GM18867 (cell line): ENCODE measurements at regions not wholly inside any gene's neighbourhood (a gene's known extent, or its start where the extent isn't known, plus 50 kb on each side); places are given as distances from the start of the nearest gene placed in this dataset.
A peak's percentile ranks its signal among the peaks of the same experiment; 100 is the strongest.

Experiments used
- ATAC-seq: cut with Tn5 transposase; IDR thresholded peaks from one replicate; pipeline ENCODE4 v1.9.1; 2021; ENCODE audit warnings: mild to moderate bottlenecking, moderate library complexity; ENCODE audit not compliant: unreplicated experiment

DNA sequence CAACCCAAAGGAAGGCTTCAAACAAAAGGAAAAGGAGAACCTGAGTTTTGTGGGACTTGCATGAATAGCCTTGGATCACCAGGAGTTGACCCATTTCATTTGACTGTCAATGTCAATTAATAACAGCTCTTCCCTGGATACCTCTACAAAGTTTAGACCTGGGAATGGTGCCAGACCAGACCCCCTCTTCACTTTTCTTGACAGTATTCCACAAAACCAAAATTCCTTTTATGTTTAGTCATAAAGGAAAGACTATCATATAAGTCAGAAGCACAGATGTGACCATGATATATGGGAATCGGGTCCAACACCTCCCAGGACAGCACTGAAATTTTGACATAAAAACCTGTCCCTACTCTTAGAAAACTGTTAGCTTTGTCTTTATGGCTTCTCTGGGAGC lies 191.8 kb downstream of the LYPLAL1 start:
- ATAC-seq, result no peak

DNA sequence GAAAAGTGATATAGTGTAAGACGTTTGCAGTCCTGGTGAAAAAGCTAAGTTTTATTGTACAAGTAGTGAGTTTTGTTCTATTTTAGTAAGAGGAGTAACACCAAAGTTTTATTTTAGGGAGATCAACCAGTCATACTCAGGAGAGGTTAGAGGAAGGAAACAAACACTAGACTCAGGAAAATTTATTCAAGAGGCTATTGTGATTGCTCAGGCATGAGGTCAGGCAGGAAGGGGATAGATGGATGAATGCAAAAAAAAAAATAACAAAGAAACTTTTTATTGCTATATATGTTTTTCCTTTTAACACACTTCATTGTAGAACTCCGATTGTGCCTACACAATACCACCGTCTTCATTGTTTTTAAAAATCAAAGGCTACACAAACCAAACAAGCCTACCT lies 189.0 kb downstream of the LYPLAL1 start:
- no peak for ATAC-seq

DNA sequence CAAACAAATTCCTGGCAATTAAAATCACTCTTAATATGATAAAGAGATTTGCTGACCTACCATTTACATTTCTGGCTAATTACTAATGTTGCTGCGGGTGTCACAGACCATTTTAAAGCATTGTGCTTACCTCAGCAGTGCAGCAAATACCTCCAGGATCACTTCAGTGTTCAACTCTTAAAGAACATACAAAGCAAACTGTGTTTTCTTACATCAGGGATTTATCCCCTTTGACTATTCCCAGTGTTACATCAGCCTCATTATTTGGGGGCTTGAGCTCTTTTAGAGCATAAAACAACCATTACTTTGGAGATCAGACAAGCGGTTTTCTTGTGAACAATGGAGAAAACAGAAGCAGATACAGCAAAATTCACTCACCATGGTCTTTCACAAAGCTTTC lies 185.4 kb downstream of the LYPLAL1 start:
- no peak for ATAC-seq

DNA sequence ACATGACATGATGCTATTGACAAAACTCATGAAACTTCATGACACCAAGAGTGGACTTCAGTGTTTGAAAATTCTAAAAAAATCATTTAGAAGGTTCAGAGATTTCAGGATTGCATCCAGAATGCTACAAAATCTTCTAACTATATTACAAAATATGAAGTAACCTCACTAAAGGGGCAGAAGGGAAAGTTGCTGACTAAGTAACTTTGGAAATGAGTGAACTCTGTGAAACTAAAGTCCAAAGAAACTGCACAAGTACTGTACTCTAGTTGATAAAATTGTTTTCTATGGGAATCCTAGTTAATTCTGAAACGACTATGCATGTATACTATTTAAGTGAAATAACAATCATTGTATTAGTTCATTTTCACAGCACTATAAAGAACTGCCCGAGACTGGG lies 184.4 kb downstream of the LYPLAL1 start:
- ATAC-seq, result no peak

DNA sequence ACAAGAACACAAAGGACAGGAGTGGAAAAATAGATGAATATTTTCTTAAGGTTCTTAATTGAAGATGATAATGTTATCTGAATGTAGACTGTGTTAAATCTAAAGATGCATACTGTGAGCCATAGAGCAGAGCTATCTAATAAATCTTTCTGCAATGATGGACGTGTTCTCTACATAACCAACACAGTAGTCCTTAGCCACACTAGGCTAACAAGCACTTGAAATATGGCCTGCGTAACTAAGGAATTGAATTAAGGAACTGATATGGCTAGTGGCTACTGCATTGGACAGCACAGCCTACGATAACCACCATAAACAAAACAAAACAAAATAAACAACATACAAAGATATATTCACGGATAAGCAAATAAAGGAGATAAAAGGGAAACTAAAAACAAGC lies 181.3 kb downstream of the LYPLAL1 start:
- no peak for ATAC-seq

DNA sequence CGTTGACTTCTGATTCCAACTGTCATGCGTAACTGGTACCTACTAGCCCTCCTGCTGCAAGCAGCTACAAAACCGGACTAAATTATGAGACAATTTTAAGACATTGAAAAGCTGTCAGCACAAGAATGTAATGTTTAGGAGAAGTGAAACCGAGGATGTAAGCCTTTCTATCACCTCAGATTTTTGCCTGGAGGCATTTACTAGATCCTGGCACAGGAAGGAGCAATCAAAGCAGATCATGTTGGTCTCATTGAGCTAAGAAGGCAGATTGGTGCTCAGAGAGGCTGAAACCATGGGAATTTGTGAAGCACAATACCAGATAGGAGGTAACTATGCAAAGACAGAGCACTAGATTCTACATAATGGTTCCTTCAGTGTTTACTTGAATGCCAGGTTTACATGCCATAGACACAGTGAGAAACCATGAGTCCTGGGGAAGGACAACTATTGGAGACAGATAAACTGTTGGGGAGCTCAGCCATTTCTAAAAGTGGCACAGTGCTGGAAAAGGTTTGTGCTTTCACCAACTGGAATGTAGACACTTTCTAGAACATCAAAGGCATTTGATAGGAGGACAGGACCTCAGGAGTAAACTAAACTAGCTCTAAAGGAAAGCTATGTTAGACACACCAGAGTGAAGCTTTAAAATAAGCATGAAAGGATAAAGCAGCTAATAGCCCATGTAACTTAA lies 179.4 kb downstream of the LYPLAL1 start:
- ATAC-seq, result no peak

DNA sequence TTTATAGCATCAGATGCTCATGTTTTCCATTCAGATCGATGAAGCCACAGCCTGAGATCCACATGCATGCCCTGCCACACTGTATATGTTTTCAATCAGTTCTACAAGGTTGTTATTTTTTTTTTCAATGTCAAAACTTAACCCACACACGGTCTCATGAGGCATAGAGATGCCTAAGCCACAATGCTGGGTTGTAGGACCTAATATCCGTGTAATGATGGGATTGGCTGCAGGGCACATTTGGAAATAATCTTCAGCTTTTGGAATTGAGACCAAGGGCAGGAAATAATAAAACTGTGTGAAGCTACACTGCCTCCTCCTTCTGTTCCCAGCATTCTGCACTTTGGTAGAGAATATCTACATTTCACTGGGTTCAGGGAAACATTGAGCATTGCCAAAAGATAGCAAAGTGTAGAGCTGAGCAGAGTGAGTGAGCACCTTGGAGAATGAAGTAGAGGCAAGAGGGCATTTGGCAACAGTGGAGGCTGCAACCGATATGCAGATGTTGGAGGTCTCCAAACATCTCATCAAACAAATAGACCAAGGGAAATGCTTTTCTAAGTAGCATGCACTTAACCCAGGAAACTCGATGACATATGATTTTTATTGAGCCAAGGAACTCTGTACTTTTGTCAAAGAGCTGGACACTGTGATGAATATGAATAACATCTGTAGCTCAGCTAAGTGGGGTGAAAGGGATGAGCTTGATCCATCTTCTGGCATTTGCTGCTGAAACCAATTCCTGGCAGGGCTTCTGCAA lies 176.7 kb downstream of the LYPLAL1 start:
- no peak for ATAC-seq

DNA sequence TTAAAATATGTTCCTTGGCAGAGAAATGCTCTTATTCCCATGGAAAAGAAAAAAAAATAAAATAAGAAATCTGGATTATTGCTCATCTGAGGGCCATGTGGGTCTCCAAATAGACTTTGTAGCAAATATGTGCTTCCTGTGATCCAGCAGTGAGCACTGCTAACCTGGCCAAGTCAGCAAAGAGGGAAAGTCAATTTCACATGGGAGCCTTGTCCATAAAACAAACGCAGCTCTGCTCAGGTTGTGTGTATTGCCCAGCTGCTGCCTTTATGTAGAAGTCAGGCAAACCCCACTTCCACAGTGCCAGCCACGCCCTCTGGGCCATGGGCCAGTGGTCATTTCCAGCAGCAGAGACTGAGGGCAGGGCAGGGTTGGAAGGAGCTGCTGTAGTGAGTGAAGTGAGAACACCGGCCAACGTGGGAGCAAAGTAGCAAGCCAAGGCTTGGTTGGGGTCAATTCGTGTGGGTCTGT lies 174.3 kb downstream of the LYPLAL1 start:
- no peak for ATAC-seq

DNA sequence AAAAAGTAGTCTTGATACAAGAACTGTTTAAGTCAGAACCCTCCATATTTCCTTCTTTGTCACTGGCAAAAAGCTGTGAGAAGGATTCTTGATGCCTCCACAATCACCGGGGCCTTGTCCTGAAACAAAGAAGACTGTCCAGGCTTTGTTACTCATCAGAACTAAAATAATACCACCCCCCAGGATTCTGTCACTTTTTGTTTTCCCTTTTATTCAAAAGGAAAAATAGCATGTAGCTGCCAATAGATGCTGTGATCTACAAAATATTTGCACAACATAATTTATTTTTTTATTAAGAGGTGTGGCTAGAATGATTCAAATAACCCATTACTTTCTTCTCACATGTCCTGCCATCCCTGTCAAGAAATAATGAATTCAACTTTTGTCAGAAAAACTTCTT lies 173.7 kb downstream of the LYPLAL1 start:
- ATAC-seq, result no peak

DNA sequence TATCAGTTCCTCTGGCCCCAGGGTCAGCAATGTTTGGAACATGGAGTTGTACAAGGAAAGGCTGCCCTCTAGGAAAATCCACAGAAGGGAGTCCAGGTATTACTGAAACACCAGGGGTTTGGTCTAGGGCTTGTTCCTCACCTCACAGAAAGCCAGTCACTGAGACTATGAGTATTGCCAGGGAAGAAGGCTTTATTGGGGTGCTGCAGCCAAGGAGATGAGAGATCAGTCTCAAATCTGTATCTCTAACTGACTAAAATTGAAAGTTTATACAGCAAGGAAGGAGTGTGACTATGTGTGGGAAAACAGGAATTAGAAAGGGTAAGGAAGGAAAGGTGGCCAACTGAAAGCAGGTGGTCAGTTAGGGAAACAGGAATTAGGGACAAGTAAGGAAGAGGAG lies 172.3 kb downstream of the LYPLAL1 start:
- ATAC-seq, result no peak

DNA sequence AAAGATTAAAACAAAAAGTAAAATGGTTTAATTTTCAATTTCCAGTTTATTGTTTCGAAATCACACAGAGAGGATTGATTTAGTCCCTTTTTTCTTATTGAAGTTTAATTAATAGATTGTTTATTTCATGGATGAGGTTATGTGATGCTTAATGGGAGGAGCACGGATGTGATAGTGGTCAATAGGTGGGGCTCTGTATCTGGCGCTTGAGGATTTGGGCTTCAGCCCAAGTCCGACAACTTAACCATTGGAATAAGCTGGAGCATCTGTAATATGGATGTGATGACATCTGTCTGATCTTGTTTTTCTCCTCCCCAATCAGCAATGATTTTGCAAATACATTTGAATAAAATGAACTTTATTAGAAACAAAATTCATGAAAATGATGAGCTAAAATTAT lies 169.2 kb downstream of the LYPLAL1 start:
- ATAC-seq, result no peak

DNA sequence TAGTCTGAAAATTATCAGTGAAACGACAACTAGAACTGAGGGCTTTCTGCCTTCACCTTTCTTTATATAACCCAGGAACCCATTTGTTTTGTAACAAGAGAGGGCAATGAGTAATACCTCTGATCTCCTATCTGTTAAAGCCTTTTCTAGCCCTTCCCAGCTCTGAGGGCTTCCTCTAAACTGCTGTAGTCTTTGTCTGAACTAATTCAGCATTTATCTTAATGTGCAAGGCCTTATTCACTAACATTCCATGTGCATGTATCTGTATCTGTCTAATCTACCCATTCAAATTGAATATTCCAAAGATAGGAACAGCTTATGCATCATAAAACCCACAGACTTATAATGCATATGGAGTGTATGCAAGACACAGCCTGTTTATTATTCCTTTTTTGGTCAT lies 167.1 kb downstream of the LYPLAL1 start:
- ATAC-seq, result no peak

DNA sequence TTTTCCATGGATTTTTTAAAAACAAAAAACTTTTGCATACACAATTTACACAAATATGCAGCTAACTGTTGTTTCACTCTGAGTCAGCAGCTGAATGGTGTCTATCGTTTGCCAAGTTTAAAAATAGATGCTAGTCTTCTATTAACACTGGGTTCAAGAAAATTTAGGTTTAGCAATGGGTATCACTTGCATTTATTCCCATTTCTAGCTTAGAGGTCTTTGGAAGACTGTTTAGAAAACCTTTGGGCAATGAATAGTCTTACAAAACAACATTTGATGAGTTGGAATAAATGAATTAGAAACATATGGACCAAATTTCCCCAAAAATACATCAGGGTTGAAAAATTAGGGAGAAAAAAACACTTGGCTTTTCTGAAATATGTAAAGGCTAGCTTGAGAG lies 165.8 kb downstream of the LYPLAL1 start:
- ATAC-seq, result no peak

DNA sequence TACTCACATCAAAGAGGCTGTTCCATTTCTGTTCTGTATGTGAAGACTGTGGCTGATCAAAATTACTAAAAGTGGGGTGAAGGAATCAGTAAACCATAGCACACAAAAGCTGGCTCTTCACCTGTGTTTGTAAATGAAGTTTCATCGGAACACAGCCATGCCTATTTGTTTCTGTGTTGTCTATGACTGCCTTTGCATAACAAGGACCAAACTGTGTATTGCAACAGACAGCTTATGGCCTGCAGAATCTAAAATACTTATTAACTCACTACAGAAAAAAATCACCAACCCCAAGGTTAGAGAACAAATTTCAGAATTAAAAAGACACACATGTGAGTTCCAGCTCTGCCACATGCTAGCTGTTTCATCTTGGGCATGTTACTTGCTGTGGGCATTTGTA lies 163.9 kb downstream of the LYPLAL1 start:
- no peak for ATAC-seq

DNA sequence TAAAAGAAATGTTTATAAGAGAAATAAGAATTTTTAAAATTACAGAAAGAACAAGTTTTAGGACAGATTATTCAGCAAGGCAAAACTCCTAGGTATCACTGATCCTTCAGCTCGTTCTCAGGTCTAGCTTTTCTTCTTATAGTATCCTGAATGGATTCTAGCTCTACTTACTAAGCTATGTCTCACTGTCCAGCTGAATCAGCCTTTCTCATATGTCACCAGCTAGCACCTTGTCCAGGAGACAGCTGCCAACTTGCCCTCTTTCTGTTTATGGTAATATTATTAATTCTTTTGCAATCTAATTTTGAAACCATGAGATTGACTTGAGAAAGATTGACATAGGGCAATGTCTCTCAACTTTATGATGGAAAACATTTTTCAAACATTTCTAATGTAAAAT lies 159.9 kb downstream of the LYPLAL1 start:
- ATAC-seq, result no peak

DNA sequence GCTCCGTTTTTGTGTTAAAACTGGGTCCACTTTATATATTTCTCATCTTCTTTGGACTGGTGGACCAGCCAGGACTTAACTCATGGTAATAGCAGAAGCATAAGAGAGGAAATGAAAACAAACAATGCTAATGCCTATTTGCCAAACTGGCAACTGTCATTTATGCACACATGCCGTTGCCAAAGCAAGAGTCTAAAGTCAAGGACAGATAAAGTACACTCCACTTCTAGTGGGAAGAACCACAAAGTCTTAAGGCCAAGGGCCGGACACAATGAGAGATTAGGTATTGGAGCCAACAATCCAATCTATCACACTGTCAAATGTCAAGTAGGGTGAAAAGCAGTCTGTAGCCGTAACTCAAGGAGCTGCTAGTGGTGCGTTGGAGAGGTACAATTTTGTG lies 157.7 kb downstream of the LYPLAL1 start:
- ATAC-seq, result no peak

DNA sequence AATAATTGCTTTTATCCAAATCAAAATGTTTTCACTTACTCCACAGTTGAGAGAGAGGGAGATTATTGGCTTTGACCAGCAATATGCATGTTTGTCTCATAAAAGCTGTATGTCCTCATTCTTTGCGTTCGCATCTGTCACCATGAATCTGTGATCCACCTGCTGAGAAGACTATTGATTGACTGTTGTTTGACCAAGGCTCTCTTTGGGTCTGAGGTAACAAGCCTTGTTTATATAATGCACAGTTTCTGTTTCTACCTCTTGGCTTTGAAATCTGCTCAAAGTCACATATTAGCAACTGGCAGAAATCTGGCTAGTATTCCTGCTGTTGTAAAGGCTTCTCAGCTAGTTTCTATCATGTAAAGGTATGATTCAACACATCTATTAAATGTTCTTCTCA lies 157.0 kb downstream of the LYPLAL1 start:
- no peak for ATAC-seq

DNA sequence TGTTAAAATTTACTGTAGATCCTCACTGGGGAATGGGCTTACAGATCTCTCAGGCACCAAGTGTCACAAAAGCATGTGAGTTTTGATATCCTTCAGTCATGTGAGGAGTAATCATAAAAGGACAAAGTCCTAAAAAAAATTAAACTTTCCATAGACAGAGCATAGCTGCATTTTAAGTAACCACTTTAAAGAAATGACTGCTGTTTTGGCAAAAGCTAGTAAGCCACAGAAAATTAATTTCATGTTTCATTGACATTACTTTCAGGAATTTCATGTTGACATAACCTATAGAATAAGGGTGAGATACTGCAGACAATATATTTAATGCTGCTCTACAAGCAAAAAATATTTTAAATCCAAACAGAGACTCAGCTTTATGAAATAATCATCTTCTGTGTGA lies 156.3 kb downstream of the LYPLAL1 start:
- ATAC-seq, result no peak

DNA sequence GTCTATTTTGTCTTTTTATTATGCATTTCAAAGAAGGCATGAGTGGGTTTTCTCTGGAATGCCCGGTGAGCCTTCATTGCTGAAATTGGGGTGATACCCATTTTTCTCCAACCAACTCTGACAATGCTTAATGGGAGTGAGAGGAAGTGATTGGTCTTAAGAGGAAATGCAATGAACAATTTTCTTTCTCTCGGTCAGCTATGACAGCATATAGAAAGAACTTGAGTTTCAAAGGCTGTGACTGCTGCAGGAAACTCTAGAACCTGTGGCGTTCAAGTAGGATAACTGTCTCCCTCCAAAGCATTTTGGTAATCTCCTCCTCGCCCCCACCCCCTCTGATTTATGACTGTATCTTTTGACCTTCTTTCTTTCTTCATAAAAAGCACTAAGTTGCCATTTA lies 155.9 kb downstream of the LYPLAL1 start:
- ATAC-seq, result no peak

DNA sequence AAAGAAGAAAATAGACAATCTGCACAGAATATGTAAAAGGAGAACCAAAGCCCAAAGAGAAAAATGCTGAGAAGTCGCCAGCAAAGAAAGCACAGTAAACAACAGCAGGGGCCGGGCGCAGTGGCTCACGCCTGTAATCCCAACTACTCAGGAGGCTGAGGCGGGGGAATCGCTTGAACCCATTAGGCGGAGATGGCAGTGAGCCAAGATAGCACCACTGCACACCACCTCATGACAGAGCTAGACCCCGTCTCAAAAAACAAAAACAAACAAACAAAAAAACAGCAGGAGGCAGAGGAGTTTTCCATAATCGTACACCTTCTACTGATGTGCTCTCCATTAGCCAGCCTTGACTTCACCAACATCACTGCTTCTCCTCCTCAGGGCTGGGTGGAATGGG lies 153.2 kb downstream of the LYPLAL1 start:
- ATAC-seq, result no peak

DNA sequence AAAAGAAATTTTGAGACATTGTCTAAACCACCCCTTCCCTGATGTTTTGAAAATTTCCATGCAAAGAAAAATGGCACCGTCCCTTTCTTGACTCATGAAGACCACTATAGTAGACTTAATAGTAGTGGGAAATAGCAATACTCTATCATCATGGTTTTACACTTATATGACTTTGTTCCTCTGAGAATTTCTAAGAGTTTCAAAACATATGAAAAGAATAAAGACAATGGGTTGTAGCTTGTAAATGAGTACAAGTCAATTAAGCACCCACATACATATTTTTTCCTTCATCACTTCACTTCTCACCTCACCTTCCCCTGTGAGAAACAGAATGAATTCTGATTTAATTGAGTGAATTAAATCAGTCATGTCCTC lies 151.7 kb downstream of the LYPLAL1 start:
- ATAC-seq, result peak; percentile 27

DNA sequence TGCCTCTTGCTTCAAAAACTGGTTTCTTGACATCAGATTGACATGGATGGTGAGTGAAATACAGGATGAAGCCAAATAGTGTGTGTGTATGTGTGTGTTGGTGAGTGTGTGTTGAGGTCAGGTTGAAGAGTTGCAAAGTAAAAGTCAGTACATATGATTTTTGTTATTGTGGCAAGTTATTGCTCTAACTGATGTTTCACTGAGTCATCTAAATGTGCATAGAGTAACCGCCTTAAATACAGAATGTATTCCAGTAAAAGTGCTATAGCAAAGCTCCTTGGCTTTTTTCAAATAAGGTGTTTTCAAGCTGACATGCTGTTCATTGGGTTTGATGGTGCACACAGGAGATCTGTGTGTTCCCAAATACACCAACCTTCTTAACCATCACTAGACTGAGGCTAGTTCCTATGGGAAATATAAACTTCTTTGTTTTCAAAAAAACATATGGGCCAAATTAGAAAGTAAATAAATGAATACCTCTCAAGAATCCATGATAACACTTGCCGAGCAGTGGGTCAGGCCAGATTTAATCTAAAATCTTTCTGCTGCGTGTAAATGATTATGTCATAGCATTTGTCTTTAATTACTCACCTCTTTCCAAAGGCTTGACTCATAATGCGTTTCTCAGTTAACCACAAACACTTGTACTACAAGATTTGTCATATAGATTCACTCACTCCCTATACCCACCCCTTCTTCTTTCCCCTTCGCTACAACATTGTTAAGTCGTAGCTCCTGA lies 151.1 kb downstream of the LYPLAL1 start:
- ATAC-seq, result peak; percentile 87
